Stimulated activated CD4-positive, alpha-beta T cell treated with anti-CD3 and anti-CD28 coated beads, Interleukin-2, amount 100 ng/mL, for 48 hours (primary cell): ENCODE measurements at regions not wholly inside any gene's neighbourhood (a gene's known extent, or its start where the extent isn't known, plus 50 kb on each side); places are given as distances from the start of the nearest gene placed in this dataset.

Source experiments
- DNase-seq, 2 donors: peaks; one replicate each; pipeline ENCODE4 v3.0.0-alpha.2; 2020

DNA sequence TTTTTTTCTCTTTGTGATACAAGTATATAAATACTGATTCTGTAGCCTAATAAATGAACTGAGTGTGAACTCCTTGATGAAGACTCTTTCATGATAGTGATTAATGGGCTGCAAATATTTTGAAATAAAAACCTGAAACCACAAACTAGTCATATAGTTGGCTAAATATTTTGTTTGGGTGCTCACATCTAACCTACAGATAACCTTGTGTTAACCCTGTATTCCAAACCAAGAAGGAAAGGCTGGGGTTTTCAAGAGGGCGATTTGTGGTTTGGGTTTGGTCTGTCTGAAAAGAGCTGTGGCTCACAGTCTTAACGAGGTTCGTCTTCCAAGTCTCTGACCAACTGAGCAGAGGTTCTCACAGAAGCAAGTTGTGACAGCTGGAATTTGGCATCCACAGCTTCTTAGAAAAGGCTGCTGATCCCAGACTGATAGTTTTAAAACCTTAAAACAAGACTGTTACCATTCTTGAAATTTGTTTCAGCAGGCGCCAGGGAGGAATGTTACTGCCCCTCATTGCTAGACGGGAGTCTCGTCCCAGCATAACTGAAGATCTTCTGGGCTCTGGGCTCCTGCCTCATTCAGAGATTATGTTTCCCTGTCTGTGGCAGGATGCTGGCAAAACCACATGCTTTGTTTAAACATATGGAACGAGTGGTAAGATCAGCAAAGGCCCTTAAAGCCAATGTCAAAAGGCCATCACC lies 736.4 kb upstream of the MARCKS start:
- DNase-seq = no peak

DNA sequence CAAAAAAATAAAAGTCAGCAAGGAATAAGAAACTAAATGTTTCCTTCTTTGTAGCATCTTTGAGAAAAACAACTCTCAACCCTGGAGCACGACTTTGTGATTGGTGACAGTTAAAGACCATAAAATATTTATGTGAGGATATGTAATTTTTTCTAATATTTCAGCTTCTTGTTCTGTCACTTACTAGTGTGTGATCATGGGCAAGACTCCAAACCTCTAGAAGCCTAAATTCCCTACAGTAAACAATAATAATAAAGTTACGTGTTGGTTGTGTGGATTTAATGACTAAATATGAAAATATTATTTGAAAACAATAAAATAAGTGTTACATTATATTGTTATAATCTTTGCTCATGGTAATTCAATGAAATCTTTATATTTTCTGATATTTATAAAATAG lies 735.6 kb upstream of the MARCKS start:
- no peak for DNase-seq

DNA sequence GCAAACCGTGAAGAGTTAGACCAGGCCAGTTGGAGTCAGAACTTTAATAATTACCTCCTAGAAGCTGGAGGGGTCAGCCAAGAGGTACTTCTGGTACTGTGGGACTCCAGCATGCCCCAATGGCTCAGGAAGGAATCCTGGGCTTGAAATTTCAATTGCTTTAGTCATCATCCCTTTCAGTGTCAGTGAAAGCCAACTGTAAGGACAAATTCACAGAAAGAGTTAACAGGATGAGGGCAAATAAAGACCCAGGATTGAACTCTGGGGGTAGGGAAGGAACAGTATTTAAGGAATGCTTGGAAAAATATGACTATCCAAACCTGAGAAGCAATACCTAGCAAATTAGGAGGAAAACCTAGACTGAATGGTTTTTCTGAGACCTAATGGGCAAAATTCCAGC lies 735.1 kb upstream of the MARCKS start:
- no peak for DNase-seq

DNA sequence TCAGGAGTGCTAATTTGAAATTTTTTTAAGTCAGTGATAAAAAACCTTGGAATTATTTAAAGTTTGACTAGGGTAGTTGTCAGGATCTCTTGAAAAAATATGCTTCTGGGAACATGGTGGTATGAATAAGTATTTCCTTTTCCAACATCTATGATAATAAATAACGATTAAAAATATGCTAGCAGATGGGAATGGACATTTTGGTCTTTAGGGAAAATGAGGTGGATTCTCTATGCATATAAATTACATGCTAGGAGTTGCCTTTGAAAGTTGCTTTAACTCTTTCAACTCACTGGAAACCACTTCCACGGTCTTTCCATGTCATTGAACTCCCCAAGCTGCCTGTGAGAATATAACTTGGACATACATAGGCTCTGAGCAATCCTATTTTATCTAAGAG lies 731.5 kb upstream of the MARCKS start:
- DNase-seq = no peak

DNA sequence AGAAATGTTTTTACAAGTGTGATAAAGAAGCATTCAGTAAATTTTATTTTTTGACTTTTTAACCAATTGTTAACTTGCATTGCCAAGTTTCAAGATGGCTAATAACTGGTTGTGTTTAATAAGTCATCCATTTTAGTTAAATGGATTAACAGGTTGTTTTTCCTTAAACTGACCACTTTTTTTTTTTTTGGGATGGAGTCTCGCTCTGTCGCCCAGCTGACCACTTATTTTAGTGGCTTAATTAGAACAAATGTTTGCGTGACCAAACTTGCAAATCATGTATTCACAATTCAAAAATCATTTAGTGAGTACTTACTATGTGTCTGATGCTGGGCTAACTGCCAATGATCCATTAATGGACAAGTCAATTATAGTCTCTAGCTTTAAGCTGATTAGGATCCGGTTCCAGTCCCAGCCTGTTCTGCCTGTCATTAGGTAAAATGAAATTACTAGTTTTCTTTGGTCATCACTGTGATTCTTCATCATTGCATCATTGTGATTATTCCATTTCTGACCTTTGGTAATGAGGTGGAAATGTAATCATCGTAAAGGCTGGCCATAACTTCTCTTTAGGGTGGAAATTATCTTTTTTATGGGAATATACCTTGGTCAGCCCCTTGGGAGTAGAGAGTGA lies 729.2 kb upstream of the MARCKS start:
- DNase-seq = no peak

DNA sequence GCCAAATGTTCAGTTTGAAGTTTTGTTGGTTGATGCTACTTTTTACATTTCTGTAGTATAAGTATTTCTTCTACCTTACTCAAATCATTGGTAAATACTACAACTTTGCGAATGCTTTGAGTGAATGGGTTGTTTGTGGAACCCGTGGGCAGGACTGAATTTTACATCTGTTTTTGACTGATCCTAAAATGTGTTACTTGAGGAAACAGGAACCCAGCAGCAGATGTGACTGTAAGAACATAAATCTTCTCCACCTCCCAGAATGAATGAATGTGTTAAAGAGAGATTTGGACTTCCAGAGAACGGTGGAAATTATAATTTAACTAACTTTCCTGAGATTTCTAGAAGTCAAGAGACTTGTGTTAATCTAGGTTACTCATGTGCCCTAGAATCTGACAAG lies 728.5 kb upstream of the MARCKS start:
- DNase-seq = no peak

DNA sequence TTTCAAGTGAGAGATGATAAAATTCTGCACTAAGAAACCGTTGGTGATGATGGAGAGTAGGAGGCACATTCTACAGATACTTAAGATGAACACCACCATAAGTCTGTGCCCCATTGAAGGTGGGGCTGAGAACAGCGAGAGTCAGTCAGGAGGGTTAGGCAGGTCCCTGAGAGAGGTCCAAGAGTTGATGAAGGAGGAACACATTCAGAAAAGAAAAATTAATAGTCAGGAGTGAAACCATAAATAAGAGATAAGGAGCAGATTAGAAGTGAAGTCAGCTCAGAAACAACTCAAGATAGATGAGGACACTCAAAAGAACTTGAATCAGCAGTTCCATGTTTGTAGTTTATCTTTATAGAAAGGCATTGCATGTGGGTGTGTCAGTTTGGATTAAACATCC lies 727.2 kb upstream of the MARCKS start:
- DNase-seq = no peak

DNA sequence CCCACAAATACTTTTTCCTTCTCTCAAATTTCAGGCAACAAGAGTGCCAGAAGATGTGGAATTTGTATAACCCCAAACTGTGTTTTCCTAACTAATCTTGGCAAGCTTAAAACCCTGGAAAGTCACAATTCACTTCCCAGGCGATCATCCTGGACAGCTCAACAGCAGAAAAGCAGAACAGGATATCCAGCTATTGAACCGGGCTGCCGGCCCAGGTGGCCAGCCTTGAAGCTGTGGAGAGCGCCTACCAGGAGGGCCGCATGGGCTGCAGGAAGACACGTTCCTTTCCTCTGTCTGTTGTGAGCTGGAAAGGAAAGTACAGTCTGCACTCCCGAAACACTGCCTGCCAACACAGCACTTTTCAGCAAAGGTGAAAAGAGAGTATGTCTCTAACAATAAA lies 719.7 kb upstream of the MARCKS start:
- DNase-seq = no peak

DNA sequence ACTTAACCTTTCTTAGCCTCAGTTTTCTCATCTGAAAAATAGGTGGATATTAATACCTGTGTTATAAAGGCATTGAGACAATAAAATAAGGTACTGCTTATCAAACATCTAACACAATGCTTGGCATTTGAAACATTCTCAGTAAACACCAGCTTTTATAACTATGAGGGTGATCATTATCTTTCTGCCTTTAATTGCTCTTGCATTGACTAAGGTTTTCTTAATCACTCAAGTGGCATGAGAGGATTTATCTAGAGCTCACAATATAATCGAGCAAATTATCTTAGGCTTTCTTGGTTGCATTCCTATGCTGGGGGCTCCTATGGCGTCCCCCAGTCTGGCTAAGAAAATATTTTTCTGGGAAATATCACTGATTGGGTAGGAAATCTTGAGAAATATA lies 716.4 kb upstream of the MARCKS start:
- DNase-seq = no peak

DNA sequence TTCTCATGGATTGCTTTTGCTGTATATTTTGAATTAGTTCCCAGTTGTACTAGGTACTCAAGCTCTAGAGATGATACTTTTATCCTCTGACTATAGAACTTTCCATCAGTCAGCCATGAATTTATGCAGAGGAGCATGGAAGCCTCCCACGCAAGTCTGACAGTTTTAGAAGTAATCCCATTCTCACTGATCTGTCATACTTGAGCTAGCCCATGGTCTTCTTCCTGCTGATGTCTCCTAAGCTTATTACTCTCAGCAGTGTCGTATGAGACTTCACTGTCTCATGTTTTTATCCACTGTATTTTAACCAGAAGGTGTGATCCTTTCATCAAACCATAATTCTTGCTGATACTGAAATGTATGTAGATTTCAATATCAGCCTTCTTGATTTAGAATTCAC lies 715.2 kb upstream of the MARCKS start:
- DNase-seq = no peak

DNA sequence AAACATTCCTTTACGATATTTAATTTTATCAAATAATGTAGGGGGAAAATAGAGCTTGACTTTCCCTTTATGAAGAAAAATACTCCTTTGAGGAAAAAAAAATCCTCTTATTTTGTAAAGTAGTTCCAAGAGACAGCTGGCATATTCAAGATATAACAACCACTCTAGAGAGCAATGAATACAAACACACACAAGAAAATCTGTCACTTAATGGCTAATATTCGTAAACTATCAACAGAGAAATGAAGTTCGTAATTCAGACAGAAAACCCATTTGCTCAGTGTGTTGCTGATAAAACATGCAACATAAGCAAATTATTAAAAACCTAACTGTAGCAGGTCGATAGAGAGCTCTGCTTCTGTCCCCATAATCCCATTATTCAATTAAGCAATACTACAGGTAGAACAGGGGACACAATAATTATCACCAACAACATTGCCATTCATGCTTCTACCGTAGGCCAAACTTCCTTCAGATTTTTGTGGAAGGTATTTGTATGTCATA lies 714.4 kb upstream of the MARCKS start:
- no peak for DNase-seq

DNA sequence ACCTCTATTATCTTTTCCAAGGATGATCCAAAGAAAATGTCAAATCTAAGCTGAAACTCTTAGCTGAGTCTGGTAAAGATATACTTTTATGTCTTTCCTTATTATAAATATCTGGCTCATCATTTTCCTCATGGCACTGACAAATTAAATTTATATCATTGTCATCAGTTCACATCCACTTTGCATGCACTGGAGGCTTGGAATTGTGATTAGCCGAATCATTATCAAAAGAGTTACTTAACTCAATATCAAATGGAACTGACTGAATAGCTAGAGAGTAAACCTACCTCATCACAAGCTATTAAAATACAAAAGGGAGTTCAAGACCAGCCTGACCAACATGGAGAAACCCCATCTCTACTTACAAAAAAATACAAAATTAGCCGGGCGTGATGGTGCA lies 713.9 kb upstream of the MARCKS start:
- no peak for DNase-seq

DNA sequence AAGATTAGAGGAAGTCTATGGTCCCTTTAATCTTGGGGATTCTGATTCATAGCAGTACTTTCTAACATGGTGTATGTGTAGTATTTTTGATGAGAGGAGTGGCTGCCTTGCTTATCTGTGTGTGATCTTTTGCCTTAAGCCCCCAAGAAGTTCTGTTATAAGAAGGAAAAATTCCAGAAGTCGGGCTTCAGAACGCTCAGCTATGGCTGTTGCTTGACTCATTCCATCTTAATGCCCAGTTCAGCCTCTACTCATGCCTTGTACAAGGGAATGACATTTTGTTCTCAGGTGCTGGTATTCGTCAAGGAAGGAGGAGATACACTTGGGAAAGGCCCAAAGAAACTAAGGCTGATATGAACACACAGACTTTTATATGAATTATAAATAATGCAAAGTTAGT lies 713.0 kb upstream of the MARCKS start:
- no peak for DNase-seq

DNA sequence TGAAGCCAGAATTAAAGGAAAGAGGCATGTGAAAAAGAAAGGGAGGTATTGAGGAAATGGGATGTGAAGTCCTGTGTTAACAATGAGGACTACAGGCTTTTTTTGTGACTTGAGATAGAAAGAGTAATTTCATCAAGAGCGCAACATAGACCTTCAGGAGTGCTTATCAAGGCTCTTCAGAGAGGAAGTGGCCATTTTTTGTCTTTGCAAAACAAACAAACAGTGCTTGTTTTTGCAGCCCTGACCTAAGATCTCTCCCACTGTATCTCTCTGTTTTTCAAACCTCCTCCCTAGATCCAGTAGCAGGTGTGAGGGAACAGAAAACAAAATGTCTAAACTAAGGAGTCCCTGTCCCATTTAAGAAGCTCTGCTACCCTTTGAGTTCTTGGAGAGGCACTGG lies 710.3 kb upstream of the MARCKS start:
- no peak for DNase-seq

DNA sequence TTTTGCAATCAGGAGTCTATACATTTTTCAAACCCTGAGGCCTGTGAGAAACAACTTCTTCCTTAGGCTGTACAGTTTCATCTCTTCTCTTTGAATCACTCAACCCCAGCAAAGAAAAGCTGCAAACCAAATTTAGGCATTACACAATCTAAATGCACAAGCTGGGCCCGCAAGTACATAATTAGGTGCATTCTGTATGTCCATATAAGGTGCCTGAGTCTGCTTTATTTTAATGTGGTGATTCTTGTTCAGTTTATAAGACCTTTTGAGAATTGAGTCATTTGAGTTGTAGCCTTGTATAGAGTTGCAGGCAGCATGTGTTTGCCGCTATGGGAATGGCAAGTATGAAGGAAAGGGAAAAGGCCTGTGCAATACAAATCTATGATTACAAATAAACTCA lies 709.6 kb upstream of the MARCKS start:
- no peak for DNase-seq

DNA sequence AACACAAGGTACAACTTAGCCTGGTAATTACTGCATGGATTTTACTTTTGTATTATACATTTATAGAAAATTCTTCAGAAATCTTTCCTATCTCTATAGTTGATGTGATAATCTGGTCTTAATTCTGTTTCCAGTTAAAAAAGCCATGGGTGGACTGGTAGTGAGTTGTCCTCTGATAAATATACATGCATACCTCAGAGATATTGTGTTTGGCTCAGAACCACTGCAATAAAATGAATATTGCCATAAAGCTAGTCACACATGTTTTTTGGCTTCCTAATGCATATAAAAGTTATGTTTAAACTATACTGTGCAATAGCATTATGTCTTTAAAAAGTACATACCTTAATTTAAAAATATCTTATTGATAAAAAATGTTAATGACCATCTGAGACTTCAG lies 708.6 kb upstream of the MARCKS start:
- DNase-seq = no peak

DNA sequence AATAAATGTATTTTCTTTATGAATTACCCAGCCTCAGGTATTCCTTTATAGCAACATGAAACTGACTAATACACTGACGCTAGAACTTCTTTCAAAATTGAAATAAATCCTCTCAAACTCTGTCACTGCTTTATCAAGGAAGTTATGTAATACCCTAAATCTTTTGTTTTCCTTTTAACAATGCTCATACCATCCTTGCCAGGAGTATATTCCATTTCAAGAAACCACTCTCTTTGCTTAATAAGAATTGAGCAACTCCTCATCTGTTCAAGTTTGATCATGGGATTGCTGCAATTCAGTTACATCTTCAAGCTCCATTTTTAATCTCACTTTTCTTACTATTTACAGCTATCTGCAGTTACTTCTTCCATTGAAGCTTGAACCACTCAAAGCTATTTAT lies 707.6 kb upstream of the MARCKS start:
- DNase-seq = no peak

DNA sequence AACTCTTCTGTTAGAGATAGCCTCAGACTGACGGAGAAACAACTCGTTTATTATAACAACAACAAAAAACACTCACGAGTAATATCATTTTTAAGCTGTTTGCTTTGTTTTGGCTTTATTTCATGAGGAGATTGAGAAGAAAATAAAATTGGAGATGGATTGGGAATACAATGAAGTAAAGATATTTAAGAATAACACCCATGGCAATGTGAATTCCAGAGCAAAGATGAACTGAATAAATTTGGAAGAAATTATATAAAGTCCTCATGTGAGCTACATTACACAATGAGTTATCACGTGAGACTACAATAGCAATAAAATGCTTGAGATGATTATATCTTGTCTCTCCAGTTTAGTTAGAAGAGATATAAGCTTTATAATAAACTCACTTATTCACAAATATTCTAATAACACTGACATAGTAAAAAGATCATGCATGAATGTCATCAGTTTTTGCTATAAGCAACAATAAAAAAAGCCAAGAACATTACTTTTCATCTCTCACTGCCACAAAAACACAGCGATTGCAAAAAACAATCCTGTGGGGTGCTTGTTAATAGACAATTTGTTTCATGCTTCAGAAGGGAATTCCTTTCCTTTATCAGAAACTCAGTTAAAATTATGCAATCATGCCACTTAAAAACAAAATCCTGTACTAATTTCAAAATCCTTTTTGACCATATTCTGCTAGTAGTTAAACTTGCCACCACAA lies 696.7 kb upstream of the MARCKS start:
- DNase-seq = no peak

DNA sequence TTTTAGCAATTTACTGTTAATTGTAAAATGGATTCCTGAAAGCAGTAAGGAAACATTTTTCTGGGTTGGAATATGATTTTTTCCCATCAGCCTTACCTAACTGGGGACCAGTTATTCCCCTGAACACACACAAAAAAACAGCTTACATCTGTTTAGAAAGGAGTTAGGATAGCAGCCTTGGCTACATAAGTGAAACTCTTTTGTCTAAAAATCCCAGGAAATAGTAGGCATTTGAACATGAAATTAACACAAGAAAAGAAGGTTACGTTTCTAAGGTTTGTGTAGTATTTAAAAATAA lies 696.2 kb upstream of the MARCKS start:
- DNase-seq = no peak

DNA sequence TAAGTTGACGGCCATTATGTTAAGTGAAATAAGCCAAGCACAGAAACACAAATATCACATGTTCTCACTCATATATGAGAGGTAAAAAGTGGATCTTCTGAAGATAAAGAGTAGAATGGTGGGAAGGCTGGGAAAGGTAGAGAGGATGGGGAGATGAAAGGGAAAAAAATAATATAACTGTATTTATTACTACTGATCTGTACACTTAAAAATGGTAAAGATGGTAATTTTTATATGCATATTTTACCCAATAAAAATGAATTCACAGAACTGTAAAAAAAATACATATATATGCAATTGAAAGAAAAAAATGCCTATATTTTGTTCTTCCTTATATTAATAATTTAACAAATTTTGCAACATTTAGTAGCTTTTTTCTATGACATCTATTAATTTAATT lies 694.4 kb upstream of the MARCKS start:
- no peak for DNase-seq

DNA sequence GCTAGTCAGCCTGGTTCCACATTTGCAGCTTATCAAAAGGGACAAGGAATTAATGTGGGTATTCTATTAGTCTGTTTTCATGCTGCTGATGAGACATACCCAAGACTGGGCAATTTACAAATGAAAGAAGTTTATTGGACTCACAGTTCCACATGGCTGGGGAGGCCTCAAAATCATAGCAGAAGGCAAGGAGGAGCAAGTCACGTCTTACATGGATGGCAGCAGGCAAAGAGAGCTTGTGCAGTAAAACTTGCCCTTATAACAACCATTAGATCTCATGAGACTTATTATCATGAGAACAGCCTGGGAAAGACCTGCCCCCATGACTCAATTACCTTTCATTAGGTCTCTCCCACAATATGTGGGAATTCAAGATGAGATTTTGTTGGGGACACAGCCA lies 689.1 kb upstream of the MARCKS start:
- DNase-seq = no peak

DNA sequence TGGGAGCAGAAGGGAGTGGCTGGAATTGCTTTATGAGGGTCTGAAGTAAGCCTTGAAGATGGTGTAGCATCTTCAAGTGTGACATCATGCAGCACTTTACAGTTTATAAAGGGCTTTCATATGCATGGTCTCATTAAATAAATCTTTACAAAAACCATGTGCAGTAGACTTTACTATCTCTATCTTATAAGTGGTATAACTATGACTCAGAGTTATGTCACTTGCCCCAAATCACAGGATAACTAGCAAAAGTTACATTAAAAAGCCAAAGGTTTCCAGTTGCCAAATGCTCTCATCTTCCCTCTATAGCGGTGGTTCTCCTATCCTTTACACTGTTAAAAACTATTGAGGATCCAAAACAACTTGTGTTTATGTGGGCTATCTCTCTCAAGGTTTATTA lies 687.7 kb upstream of the MARCKS start:
- no peak for DNase-seq

DNA sequence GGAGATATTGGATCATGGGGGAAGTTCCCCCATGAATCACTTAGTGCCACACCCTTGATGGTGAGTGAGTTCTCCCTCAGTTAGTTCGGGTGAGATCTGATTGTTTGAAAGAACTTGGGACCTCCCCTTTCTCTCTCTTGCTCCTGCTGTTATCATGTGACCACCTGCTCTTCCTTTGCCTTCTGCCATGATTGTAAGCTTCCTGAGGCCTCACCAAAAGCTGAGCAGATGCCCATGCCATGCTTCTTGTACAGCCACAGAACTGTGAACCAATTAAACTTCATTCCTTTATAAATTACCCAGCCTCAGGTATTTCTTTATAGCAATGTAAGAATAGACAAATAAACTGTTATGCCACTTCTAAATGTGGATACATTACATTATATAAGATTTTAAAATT lies 686.7 kb upstream of the MARCKS start:
- DNase-seq = no peak

DNA sequence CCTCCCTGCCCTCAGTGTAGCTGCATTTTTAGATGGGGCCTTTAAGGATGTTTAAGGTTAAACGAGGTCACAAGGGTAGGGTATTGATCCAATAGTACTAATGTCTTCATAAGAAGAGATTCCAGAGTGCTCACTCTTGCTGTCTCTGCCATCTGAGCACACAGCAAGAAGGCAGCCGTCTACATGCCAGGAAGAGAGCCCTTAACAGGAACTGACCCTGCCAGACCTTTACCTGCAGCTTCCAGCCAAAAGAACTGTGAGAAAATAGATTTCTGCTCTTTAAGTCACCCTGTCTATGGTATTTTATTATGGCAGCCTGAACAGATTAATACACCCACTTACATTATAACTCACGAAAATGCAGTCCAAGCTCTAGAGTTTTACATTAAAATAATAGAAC lies 685.3 kb upstream of the MARCKS start:
- DNase-seq = no peak

DNA sequence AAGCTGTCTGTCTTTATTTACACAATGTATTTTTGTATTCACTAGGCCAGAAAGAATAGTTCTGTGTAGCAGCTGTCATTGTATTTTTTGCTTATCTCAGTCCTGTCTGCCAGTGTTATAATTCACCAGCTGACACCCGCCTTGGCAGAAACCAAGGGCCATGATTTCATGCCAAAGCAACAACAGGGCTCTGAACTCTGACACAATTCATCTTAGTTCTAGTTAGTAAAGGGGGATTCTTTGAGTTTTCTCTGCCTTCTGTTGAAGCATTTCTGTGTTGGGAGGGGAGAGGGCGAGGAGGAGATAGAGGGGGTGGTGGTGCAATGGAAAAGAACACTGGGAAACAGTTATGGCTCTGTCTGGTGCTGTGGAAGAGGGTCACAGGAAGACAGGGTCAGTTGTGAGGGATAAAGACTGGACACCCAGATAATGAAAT lies 684.6 kb upstream of the MARCKS start:
- DNase-seq = no peak
